Adrenal gland (tissue), 9 donors: ENCODE measurements at regions not wholly inside any gene's neighbourhood (a gene's known extent, or its start where the extent isn't known, plus 50 kb on each side); places are given as distances from the start of the nearest gene placed in this dataset.

ENCODE experiments used
- DNase-seq, 7 donors: peaks; one replicate each; pipeline ENCODE4 v3.0.0-alpha.2; 2019 to 2020
- H3K27ac ChIP-seq, 5 donors: fragments of 200-600 bp; sonication (generic) in 4 of 5; 1 replicate in 3 of 5; 2 replicates in 2 of 5; pipeline versions ENCODE4 v1.5.1 to v1.8.0; 2016 to 2020; ENCODE audit warnings: mild to moderate bottlenecking in 1 of 5
- H3K27me3 ChIP-seq: fragments of 200-600 bp; 2 replicates; pipeline ENCODE4 v1.8.0; 2021
- H3K36me3 ChIP-seq, 2 donors: fragments of 200-600 bp; replicated peaks in 1 of 2; 1 replicate in 1 of 2; 2 replicates in 1 of 2; pipeline versions ENCODE4 v1.5.1 to v1.8.0; 2018 to 2022
- H3K4me1 ChIP-seq, 2 donors: fragments of 200-600 bp; replicated peaks in 1 of 2; 1 replicate in 1 of 2; 2 replicates in 1 of 2; pipeline versions ENCODE4 v1.5.1 to v1.8.0; 2018 to 2021
- H3K4me3 ChIP-seq, 4 donors: fragments of 200-600 bp; sonication (generic) in 3 of 4; one replicate each; pipeline ENCODE4 v1.5.1; 2016 to 2018
- H3K9me3 ChIP-seq, 3 donors: fragments of 200-600 bp; sonication (generic) in 1 of 3; replicated peaks in 1 of 3; 1 replicate in 2 of 3; 2 replicates in 1 of 3; pipeline versions ENCODE4 v1.5.1 to v1.8.0; 2016 to 2021
- CTCF ChIP-seq, 6 experiments: fragments of 450-650 bp in 4 of 6; fragments of 200-600 bp in 2 of 6; sonication (generic) in 1 of 6; IDR thresholded peaks; 1 replicate in 5 of 6; 2 replicates in 1 of 6; pipeline versions ENCODE4 v1.5.1 to v1.8.0; 2016 to 2021; ENCODE audit warnings: antibody characterized with exemption in 6 of 6, mild to moderate bottlenecking in 2 of 6, moderate library complexity in 1 of 6
- POLR2A ChIP-seq, 2 donors: fragments of 450-650 bp; IDR thresholded peaks; one replicate each; pipeline ENCODE4 v1.6.1; 2017; ENCODE audit warnings: antibody characterized with exemption in 2 of 2, mild to moderate bottlenecking in 2 of 2, moderate library complexity in 1 of 2
- WGBS, 4 donors: extraction: QIAGEN DNeasy Blood & Tissue Kit in 2 of 4; methylation state at CpG; one replicate each; pipeline versions ENCODE4 v1.1.5 to v1.1.7; 2013 to 2017; 5-methylcytosine and 5-hydroxymethylcytosine counted together
- intact Hi-C, 2 donors: fragments of 100-400 bp; cut with DNase I; formaldehyde crosslinking; loops; one replicate each; pipeline versions ENCODE4 v1.14.1 to v1.15.0; 2022 to 2023
- donor health status: healthy with polysubstance abuse.
- donor health status: Bipolar disorder and iron deficiency.
- donor health status: DM: yes; HTN: yes; CAD: no.
- donor health status: DM: no; HTN: no; CAD: no.
- donor health status: DM: no; HTN: no; CAD: no.

GRCh38 chr1:54481201-54481884 lies 66.7 kb upstream of the ACOT11 start:
- 68 to 86% (median 80%) methylated on average over 5 of the region's 5 CpGs for WGBS, 4 donors
- Histone ChIP-seq H3K27ac (no peak overlapping the region), H3K4me3 (no peak overlapping the region), H3K27me3 (no peaks in the 10 kb centered on the region), H3K4me1 (peaks cover 0 to 5% of the 10 kb centered on the region in 2 donors), H3K9me3 (no peaks in the 10 kb centered on the region), H3K36me3 (no peaks in the 10 kb centered on the region)
- DNase-seq = no peak
- intact Hi-C loops = no loop called here
- TF ChIP-seq CTCF (IDR thresholded peaks at IDR 0.05) = no peak
- TF ChIP-seq POLR2A (IDR thresholded peaks at IDR 0.05) = no peak

GRCh38 chr1:54480525-54480848 lies 67.5 kb upstream of the ACOT11 start:
- no peak overlapping the region for H3K4me3 ChIP-seq
- H3K27me3 ChIP-seq = no peaks in the 10 kb centered on the region
- intact Hi-C loops = no loop called here
- no peaks in the 10 kb centered on the region for H3K9me3 ChIP-seq
- H3K27ac ChIP-seq = no peak overlapping the region
- no peaks in the 10 kb centered on the region for H3K36me3 ChIP-seq
- TF ChIP-seq CTCF (IDR thresholded peaks at IDR 0.05) (no peak), POLR2A (IDR thresholded peaks at IDR 0.05) (no peak)
- no peak for DNase-seq
- H3K4me1 ChIP-seq = peaks cover 0 to 5% of the 10 kb centered on the region in 2 donors
- WGBS, 4 donors = 29 to 72% (median 44%) methylated on average over 3 to 4 of the region's 4 CpGs

DNA sequence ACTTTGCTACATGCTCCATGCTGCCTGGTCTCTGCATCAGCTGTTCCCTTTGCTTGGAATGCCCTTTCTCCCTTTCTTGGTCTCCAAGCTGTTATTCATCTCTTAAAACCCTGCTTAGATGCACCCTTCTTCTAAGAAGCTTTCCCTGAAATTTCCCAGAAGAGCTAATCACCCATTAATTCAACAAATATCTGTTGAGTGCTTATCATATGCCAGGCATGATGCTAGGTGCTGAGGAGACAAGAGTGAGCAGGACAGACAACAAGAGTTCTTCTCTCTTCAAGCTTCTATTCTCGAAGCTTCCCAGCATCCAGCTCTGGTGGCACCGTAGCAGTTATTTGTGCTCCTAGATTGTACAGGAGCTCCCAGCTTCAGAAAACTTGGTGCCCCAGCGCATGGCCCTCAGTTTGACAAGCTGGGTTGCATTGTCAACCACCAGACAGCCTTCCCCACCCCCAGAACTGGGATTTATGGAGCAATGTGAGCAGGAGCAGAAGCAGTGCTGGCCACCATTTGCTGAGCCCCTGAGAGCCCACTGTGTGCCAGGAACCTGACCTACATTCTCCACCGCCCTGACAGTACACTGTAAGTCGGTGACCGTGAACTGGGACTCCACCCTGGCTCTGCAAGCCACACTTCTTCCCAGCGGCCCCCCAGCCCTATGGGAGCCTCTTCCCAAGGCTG lies 68.0 kb upstream of the ACOT11 start:
- Histone ChIP-seq H3K4me3 (no peak overlapping the region), H3K36me3 (no peaks in the 10 kb centered on the region), H3K27ac (no peak overlapping the region), H3K9me3 (no peaks in the 10 kb centered on the region), H3K4me1 (peaks cover 1 to 6% of the 10 kb centered on the region in 2 donors), H3K27me3 (no peaks in the 10 kb centered on the region)
- WGBS, 4 donors = 75 to 85% (median 82%) methylated on average over 4 to 7 of the region's 7 CpGs
- no peak for TF ChIP-seq CTCF (IDR thresholded peaks at IDR 0.05)
- no peak for TF ChIP-seq POLR2A (IDR thresholded peaks at IDR 0.05)
- DNase-seq = no peak
- intact Hi-C loops = no loop called here

- H3K27me3 ChIP-seq = no peaks in the 10 kb centered on the region
- no peaks in the 10 kb centered on the region for H3K9me3 ChIP-seq
- intact Hi-C loops = no loop called here
- WGBS, 4 donors = 55 to 64% (median 64%) methylated on average over 5 of the region's 5 CpGs; no CpG with 5 or more reads in 1 of the 4 donors
- H3K4me1 ChIP-seq = peaks cover 5 to 14% of the 10 kb centered on the region in 2 donors
- TF ChIP-seq CTCF (IDR thresholded peaks at IDR 0.05) (no peak), POLR2A (IDR thresholded peaks at IDR 0.05) (no peak)
- peak in 6 of 7 donors; percentile 62 to 75 (median 66) for DNase-seq
- H3K36me3 ChIP-seq = no peaks in the 10 kb centered on the region
- no peak overlapping the region for H3K27ac ChIP-seq
- H3K4me3 ChIP-seq = no peak overlapping the region
These were observed 68.8 kb upstream of the ACOT11 start for GRCh38 chr1:54479251-54479650.
